Loucy (cell line): ENCODE measurements at regions not wholly inside any gene's neighbourhood (a gene's known extent, or its start where the extent isn't known, plus 50 kb on each side); places are given as distances from the start of the nearest gene placed in this dataset.
"Not testable (repeated sequence)": the region's sequence is repeated elsewhere in the genome, so short reads cannot be mapped to it uniquely, and the experiment has no call there.

Experiments
- H2AFZ ChIP-seq: fragments of 200-600 bp; sonication (generic); 2 replicates; pipeline ENCODE4 v1.6.0; 2016; ENCODE audit warnings: antibody characterized with exemption, mild to moderate bottlenecking, low read length, moderate library complexity
- H3F3A ChIP-seq: fragments of 200-600 bp; 2 replicates; pipeline ENCODE4 v1.6.0; 2016; ENCODE audit warnings: antibody characterized with exemption, low read depth, mild to moderate bottlenecking
- H3K27me3 ChIP-seq: fragments of 200-600 bp; sonication (generic); 2 replicates; pipeline ENCODE4 v1.6.1; 2014; ENCODE audit warnings: low read length, mild to moderate bottlenecking; ENCODE audit not compliant: insufficient read depth, poor library complexity, severe bottlenecking
- H3K36me3 ChIP-seq: fragments of 200-600 bp; sonication (generic); 2 replicates; pipeline ENCODE4 v1.6.1; 2016; ENCODE audit warnings: low read length; ENCODE audit not compliant: insufficient read depth
- H3K4me1 ChIP-seq: fragments of 200-600 bp; sonication (generic); 2 replicates; pipeline ENCODE4 v1.5.1; 2014; ENCODE audit warnings: low read length, mild to moderate bottlenecking; ENCODE audit not compliant: insufficient read depth, poor library complexity, severe bottlenecking
- H3K4me2 ChIP-seq: fragments of 200-600 bp; sonication (generic); 2 replicates; pipeline ENCODE4 v1.6.0; 2014; ENCODE audit warnings: antibody characterized with exemption, low read length, low read depth, mild to moderate bottlenecking; ENCODE audit not compliant: poor library complexity, severe bottlenecking
- H3K4me3 ChIP-seq: fragments of 200-600 bp; sonication (generic); 2 replicates; pipeline ENCODE4 v1.5.1; 2014; ENCODE audit warnings: low read length, mild to moderate bottlenecking, mixed read lengths; ENCODE audit not compliant: poor library complexity, severe bottlenecking
- H3K79me2 ChIP-seq: fragments of 200-600 bp; sonication (generic); 2 replicates; pipeline ENCODE4 v1.6.1; 2014; ENCODE audit warnings: low read length; ENCODE audit not compliant: insufficient read depth
- H3K9ac ChIP-seq: fragments of 200-600 bp; sonication (generic); 2 replicates; pipeline ENCODE4 v1.6.0; 2014; ENCODE audit warnings: mild to moderate bottlenecking, low read depth, low read length, moderate library complexity; ENCODE audit not compliant: poor library complexity, severe bottlenecking
- H3K9me2 ChIP-seq: fragments of 200-600 bp; sonication (generic); replicated peaks from 2 replicates; pipeline ENCODE4 v1.6.1; 2016; ENCODE audit warnings: low read depth, low read length, mixed read lengths
- H3K9me3 ChIP-seq: fragments of 200-600 bp; sonication (generic); 2 replicates; pipeline ENCODE4 v1.6.1; 2014; ENCODE audit warnings: mild to moderate bottlenecking, antibody characterized with exemption, low read length, low read depth; ENCODE audit not compliant: insufficient read depth
- H4K20me1 ChIP-seq: fragments of 200-600 bp; sonication (generic); 2 replicates; pipeline ENCODE4 v1.6.0; 2014; ENCODE audit warnings: antibody characterized with exemption, low read length, mild to moderate bottlenecking; ENCODE audit not compliant: insufficient read depth, poor library complexity, severe bottlenecking

GRCh38 chr7:73170902-73171301 is 85.1 kb upstream of the SPDYE9 start:
- not testable (repeated sequence) for H4K20me1 ChIP-seq, H3K36me3 ChIP-seq, H3K27me3 ChIP-seq, H2AFZ ChIP-seq, H3K4me1 ChIP-seq, H3K9me2 ChIP-seq, H3K4me2 ChIP-seq, H3K79me2 ChIP-seq, H3K4me3 ChIP-seq, H3K9ac ChIP-seq, H3F3A ChIP-seq, H3K9me3 ChIP-seq

GRCh38 chr7:73170415-73170814 is 84.6 kb upstream of the SPDYE9 start:
- not testable (repeated sequence) for H3F3A ChIP-seq, H3K9me2 ChIP-seq, H3K27me3 ChIP-seq, H2AFZ ChIP-seq, H3K4me1 ChIP-seq, H3K79me2 ChIP-seq, H4K20me1 ChIP-seq, H3K4me2 ChIP-seq, H3K4me3 ChIP-seq, H3K36me3 ChIP-seq, H3K9ac ChIP-seq, H3K9me3 ChIP-seq

GRCh38 chr7:73166152-73166551 is 80.3 kb upstream of the SPDYE9 start:
- H4K20me1 ChIP-seq, H2AFZ ChIP-seq, H3K9ac ChIP-seq, H3K9me3 ChIP-seq, H3F3A ChIP-seq, H3K9me2 ChIP-seq, H3K4me1 ChIP-seq, H3K36me3 ChIP-seq, H3K79me2 ChIP-seq, H3K4me2 ChIP-seq, H3K4me3 ChIP-seq, H3K27me3 ChIP-seq: not testable (repeated sequence)

GRCh38 chr7:73162680-73163079 is 76.8 kb upstream of the SPDYE9 start:
- H3K4me2 ChIP-seq, H3K9me3 ChIP-seq, H3K27me3 ChIP-seq, H3F3A ChIP-seq, H3K9me2 ChIP-seq, H4K20me1 ChIP-seq, H3K4me1 ChIP-seq, H3K79me2 ChIP-seq, H3K4me3 ChIP-seq, H3K36me3 ChIP-seq, H2AFZ ChIP-seq, H3K9ac ChIP-seq: not testable (repeated sequence)

- not testable (repeated sequence) for H3K27me3 ChIP-seq, H3K4me1 ChIP-seq, H3K9ac ChIP-seq, H3K4me2 ChIP-seq, H2AFZ ChIP-seq, H3K9me2 ChIP-seq, H3K79me2 ChIP-seq, H3K36me3 ChIP-seq, H3K4me3 ChIP-seq, H4K20me1 ChIP-seq, H3K9me3 ChIP-seq, H3F3A ChIP-seq
Measured at GRCh38 chr7:73161727-73162126, 75.9 kb upstream of the SPDYE9 start.

- H3K27me3 ChIP-seq, H3K4me3 ChIP-seq, H3K36me3 ChIP-seq, H3K4me1 ChIP-seq, H3K79me2 ChIP-seq, H3K9me3 ChIP-seq, H3F3A ChIP-seq, H2AFZ ChIP-seq, H3K9ac ChIP-seq, H3K9me2 ChIP-seq, H3K4me2 ChIP-seq, H4K20me1 ChIP-seq: not testable (repeated sequence)
Measured at GRCh38 chr7:73157169-73157661, 71.4 kb upstream of the SPDYE9 start.

GRCh38 chr7:73156510-73157168 is 70.8 kb upstream of the SPDYE9 start:
- Histone ChIP-seq H3K4me3 (peak overlapping the region; percentile 55), H3K4me2 (peak overlapping the region; percentile 60)
- not testable (repeated sequence) for H3K27me3 ChIP-seq, H3K36me3 ChIP-seq, H2AFZ ChIP-seq, H3F3A ChIP-seq, H3K79me2 ChIP-seq, H3K9me3 ChIP-seq, H3K4me1 ChIP-seq, H4K20me1 ChIP-seq, H3K9ac ChIP-seq, H3K9me2 ChIP-seq
